ENCODE measurements at regions not wholly inside any gene's neighbourhood (a gene's known extent, or its start where the extent isn't known, plus 50 kb on each side); places are given as distances from the start of the nearest gene placed in this dataset.
"Not testable (repeated sequence)": the region's sequence is repeated elsewhere in the genome, so short reads cannot be mapped to it uniquely, and the experiment has no call there.

- Histone ChIP-seq H3K4me3 (ENCODE audit: insufficient read depth, low read length, poor library complexity, severe bottlenecking) (no peak overlapping the region), H3K9me2 (replicated peaks; ENCODE audit: insufficient read depth, low read length) (no peaks in the 10 kb centered on the region), H2AFZ (ENCODE audit: low read depth, low read length, severe bottlenecking) (no peak overlapping the region), H3F3A (ENCODE audit: insufficient read depth) (no peaks in the 10 kb centered on the region), H3K9ac (ENCODE audit: low read length) (no peak overlapping the region), H4K20me1 (ENCODE audit: low read depth, low read length) (no peaks in the 10 kb centered on the region), H3K36me3 (ENCODE audit: low read length) (no peaks in the 10 kb centered on the region), H3K9me3 (ENCODE audit: insufficient read depth, low read length) (no peaks in the 10 kb centered on the region), H3K27me3 (ENCODE audit: low read length) (no peaks in the 10 kb centered on the region), H3K4me2 (ENCODE audit: low read depth, low read length, poor library complexity, severe bottlenecking) (no peak overlapping the region), H3K27ac (ENCODE audit: low read depth, low read length) (no peak overlapping the region), H3K79me2 (ENCODE audit: insufficient read depth, low read length) (no peaks in the 10 kb centered on the region)
- TF ChIP-seq, protein P1, sequence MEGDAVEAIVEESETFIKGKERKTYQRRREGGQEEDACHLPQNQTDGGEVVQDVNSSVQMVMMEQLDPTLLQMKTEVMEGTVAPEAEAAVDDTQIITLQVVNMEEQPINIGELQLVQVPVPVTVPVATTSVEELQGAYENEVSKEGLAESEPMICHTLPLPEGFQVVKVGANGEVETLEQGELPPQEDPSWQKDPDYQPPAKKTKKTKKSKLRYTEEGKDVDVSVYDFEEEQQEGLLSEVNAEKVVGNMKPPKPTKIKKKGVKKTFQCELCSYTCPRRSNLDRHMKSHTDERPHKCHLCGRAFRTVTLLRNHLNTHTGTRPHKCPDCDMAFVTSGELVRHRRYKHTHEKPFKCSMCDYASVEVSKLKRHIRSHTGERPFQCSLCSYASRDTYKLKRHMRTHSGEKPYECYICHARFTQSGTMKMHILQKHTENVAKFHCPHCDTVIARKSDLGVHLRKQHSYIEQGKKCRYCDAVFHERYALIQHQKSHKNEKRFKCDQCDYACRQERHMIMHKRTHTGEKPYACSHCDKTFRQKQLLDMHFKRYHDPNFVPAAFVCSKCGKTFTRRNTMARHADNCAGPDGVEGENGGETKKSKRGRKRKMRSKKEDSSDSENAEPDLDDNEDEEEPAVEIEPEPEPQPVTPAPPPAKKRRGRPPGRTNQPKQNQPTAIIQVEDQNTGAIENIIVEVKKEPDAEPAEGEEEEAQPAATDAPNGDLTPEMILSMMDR (IDR thresholded peaks at IDR 0.05; ENCODE audit: insufficient read depth, low read length, poor library complexity, severe bottlenecking), result no peak
- TF ChIP-seq EZH2phosphoT487 (conservative IDR thresholded peaks at IDR 0.05; ENCODE audit: low read length), result no peak
Observed at GRCh38 chr12:25311506-25311905, 60.8 kb upstream of the KRAS start.

GRCh38 chr12:25310071-25310470 is 59.3 kb upstream of the KRAS start:
- H3K36me3 ChIP-seq (ENCODE audit: low read length); H4K20me1 ChIP-seq (ENCODE audit: low read depth, low read length); H3K9ac ChIP-seq (ENCODE audit: low read length); H3K79me2 ChIP-seq (ENCODE audit: insufficient read depth, low read length); H3K9me2 ChIP-seq (replicated peaks; ENCODE audit: insufficient read depth, low read length); H3F3A ChIP-seq (ENCODE audit: insufficient read depth); H2AFZ ChIP-seq (ENCODE audit: low read depth, low read length, severe bottlenecking); H3K4me2 ChIP-seq (ENCODE audit: low read depth, low read length, poor library complexity, severe bottlenecking); H3K27ac ChIP-seq (ENCODE audit: low read depth, low read length); H3K4me3 ChIP-seq (ENCODE audit: insufficient read depth, low read length, poor library complexity, severe bottlenecking); H3K9me3 ChIP-seq (ENCODE audit: insufficient read depth, low read length); H3K27me3 ChIP-seq (ENCODE audit: low read length): not testable (repeated sequence)

DNA sequence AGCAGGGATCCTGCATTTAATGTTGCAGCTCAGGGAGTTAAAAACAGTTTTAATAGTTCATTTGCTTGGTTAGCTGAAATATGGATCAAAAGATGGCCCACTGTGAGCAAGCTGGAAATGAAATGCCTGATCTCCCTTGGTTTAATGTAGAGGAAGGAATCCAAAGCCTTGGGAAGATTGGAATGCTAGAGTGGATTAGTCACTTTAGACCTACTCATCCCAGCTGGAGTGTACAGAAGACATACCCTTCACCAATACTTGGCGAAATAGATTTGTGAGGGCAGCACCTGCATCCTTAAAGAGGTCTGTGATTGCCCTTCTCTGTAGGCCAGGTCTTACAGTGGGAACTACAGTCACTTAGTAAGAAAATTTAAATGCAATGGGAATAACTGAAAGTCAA is 58.0 kb upstream of the KRAS start:
- Histone ChIP-seq H2AFZ (ENCODE audit: low read depth, low read length, severe bottlenecking) (no peak overlapping the region), H3K9me3 (ENCODE audit: insufficient read depth, low read length) (no peaks in the 10 kb centered on the region), H3F3A (ENCODE audit: insufficient read depth) (no peaks in the 10 kb centered on the region), H3K9ac (ENCODE audit: low read length) (no peak overlapping the region), H4K20me1 (ENCODE audit: low read depth, low read length) (no peaks in the 10 kb centered on the region), H3K27me3 (ENCODE audit: low read length) (no peaks in the 10 kb centered on the region), H3K4me2 (ENCODE audit: low read depth, low read length, poor library complexity, severe bottlenecking) (no peak overlapping the region), H3K4me3 (ENCODE audit: insufficient read depth, low read length, poor library complexity, severe bottlenecking) (no peak overlapping the region), H3K79me2 (ENCODE audit: insufficient read depth, low read length) (no peaks in the 10 kb centered on the region), H3K36me3 (ENCODE audit: low read length) (no peaks in the 10 kb centered on the region), H3K9me2 (replicated peaks; ENCODE audit: insufficient read depth, low read length) (no peaks in the 10 kb centered on the region), H3K27ac (ENCODE audit: low read depth, low read length) (no peak overlapping the region)
- TF ChIP-seq, protein P1 (IDR thresholded peaks at IDR 0.05; ENCODE audit: insufficient read depth, low read length, poor library complexity, severe bottlenecking), result no peak
- TF ChIP-seq EZH2phosphoT487 (conservative IDR thresholded peaks at IDR 0.05; ENCODE audit: low read length), result no peak

GRCh38 chr12:25307818-25308217 is 57.1 kb upstream of the KRAS start:
- H3F3A ChIP-seq (ENCODE audit: insufficient read depth), result no peaks in the 10 kb centered on the region
- no peak for TF ChIP-seq EZH2phosphoT487 (conservative IDR thresholded peaks at IDR 0.05; ENCODE audit: low read length)
- TF ChIP-seq, protein P1 (IDR thresholded peaks at IDR 0.05; ENCODE audit: insufficient read depth, low read length, poor library complexity, severe bottlenecking), result no peak
- no peak overlapping the region for H3K4me2 ChIP-seq (ENCODE audit: low read depth, low read length, poor library complexity, severe bottlenecking)
- no peak overlapping the region for H2AFZ ChIP-seq (ENCODE audit: low read depth, low read length, severe bottlenecking)
- H4K20me1 ChIP-seq (ENCODE audit: low read depth, low read length), result no peaks in the 10 kb centered on the region
- H3K36me3 ChIP-seq (ENCODE audit: low read length), result no peaks in the 10 kb centered on the region
- H3K9me2 ChIP-seq (replicated peaks; ENCODE audit: insufficient read depth, low read length), result no peaks in the 10 kb centered on the region
- no peaks in the 10 kb centered on the region for H3K9me3 ChIP-seq (ENCODE audit: insufficient read depth, low read length)
- H3K27ac ChIP-seq (ENCODE audit: low read depth, low read length), result no peak overlapping the region
- no peaks in the 10 kb centered on the region for H3K79me2 ChIP-seq (ENCODE audit: insufficient read depth, low read length)
- H3K4me3 ChIP-seq (ENCODE audit: insufficient read depth, low read length, poor library complexity, severe bottlenecking), result no peak overlapping the region
- no peaks in the 10 kb centered on the region for H3K27me3 ChIP-seq (ENCODE audit: low read length)
- H3K9ac ChIP-seq (ENCODE audit: low read length), result no peak overlapping the region

All from SU-DHL-6 (cell line).